ENCODE measurements at regions not wholly inside any gene's neighbourhood (a gene's known extent, or its start where the extent isn't known, plus 50 kb on each side); places are given as distances from the start of the nearest gene placed in this dataset.

DNA sequence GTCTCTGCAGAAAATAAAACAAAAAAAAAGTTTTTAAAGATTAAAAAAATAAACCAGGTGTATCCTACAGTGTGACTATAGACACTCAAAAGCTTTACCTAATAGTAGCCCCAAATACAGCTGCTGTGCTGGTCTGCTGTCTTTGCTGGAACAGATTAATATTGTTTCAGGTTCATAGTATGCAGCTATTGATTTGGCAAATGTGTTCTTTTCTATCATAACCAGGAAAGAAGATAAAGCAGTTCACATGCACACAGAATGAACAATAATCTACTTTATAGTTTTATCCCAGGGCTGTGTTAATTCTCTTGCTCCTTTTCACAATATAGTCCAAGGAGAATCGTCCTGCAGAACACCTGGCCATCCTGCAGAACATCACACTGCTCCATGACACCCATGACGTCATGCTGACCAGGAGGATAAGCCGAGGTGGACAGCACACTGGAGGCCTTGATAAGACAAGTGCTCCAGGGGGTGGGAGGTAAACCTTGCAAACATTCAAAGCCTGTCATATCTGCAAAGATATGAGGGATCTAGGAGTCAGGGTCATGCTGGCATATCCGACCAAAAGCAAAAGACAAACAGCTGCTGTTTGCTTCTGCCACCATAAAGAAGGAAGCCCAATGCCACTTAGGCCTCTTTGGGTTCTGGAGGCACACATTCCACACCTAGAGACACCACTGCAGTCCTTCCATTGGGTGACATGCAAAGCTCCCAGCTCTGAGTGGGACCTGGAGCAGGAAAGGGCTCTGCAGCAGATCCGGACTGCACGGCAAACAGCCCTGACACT lies 86.1 kb upstream of the SLC2A1 start:
- no peaks in the 10 kb centered on the region for H3K27me3 ChIP-seq
- H3K36me3 ChIP-seq: no peaks in the 10 kb centered on the region
- no peak overlapping the region for H3K4me3 ChIP-seq
- WGBS, 2 donors: 62 to 68% methylated on average over 6 of the region's 6 CpGs
- ATAC-seq (no peak), DNase-seq (no peak)
- no peaks in the 10 kb centered on the region for H3K4me1 ChIP-seq
- no peaks in the 10 kb centered on the region for H3K9me3 ChIP-seq
- intact Hi-C loops (cut with DNase I): no loop called here
- no peak overlapping the region for H3K27ac ChIP-seq
- TF ChIP-seq, protein P1, sequence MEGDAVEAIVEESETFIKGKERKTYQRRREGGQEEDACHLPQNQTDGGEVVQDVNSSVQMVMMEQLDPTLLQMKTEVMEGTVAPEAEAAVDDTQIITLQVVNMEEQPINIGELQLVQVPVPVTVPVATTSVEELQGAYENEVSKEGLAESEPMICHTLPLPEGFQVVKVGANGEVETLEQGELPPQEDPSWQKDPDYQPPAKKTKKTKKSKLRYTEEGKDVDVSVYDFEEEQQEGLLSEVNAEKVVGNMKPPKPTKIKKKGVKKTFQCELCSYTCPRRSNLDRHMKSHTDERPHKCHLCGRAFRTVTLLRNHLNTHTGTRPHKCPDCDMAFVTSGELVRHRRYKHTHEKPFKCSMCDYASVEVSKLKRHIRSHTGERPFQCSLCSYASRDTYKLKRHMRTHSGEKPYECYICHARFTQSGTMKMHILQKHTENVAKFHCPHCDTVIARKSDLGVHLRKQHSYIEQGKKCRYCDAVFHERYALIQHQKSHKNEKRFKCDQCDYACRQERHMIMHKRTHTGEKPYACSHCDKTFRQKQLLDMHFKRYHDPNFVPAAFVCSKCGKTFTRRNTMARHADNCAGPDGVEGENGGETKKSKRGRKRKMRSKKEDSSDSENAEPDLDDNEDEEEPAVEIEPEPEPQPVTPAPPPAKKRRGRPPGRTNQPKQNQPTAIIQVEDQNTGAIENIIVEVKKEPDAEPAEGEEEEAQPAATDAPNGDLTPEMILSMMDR (IDR thresholded peaks at IDR 0.05): no peak

DNA sequence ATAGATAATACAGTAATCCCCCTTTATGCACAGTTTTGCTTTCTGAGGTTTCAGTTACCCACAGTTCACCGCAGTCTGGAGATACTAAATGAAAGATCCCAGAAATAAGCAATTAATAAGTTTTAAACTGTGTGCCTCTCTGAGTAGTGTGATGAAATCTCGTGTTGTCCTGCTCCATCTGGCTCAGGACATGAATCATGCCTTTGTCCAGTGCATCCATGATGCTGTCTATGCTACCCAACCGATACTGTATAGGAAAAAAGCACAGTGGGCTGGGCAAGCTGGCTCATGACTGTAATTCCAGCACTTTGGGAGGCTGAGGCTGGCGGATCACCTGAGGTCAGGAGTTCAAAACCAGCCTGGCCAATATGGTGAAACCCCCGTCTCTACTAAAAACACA lies 85.0 kb upstream of the SLC2A1 start:
- TF ChIP-seq, protein P1 (IDR thresholded peaks at IDR 0.05): no peak

DNA sequence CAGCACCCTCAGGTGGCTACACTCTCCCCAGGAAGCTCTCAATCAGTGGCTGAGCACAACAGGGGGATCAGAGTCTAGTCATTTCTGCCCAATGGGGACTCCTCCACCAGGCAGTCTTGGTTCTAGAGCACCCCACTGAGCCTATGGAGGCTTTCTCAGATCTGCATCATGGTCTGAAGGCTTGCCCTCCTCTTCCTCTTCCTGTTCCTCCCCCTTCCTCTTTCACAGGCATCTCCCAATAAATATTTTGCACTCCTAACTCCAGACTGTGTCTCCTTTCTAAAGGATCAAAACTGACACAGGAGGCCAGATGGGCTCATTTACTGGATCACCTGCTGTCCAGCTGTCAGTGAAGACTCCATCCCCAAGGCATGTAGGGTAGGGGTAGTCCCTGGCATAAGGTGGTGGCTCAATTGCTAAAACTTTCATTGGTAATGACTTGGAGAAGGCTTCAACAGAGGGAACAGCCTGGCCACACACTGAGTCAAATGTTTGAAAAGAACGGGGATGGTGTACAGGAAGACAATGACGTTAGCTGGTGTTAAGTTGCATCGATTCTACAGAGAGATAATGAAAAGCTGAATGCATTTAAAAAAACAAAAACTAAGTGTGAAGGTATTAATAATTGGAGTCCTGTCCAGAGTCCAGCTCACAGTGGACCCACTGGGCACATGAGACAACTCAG lies 84.2 kb upstream of the SLC2A1 start:
- Histone ChIP-seq H3K27ac (no peak overlapping the region), H3K4me1 (no peaks in the 10 kb centered on the region), H3K4me3 (no peak overlapping the region), H3K27me3 (no peaks in the 10 kb centered on the region), H3K9me3 (no peaks in the 10 kb centered on the region), H3K36me3 (no peaks in the 10 kb centered on the region)
- TF ChIP-seq, protein P1 (IDR thresholded peaks at IDR 0.05): no peak
- ATAC-seq (no peak), DNase-seq (no peak)
- intact Hi-C loops (cut with DNase I): no loop called here
- WGBS, 2 donors: 83 to 84% methylated on average over 3 of the region's 3 CpGs

More for the DNA sequence above, 85.0 kb upstream of the SLC2A1 start:
- Histone ChIP-seq H3K36me3 (no peaks in the 10 kb centered on the region), H3K27ac (no peak overlapping the region), H3K4me3 (no peak overlapping the region), H3K4me1 (no peaks in the 10 kb centered on the region), H3K27me3 (no peaks in the 10 kb centered on the region), H3K9me3 (no peaks in the 10 kb centered on the region)
- WGBS, 2 donors: 79 to 93% methylated on average over 5 of the region's 5 CpGs
- ATAC-seq (no peak), DNase-seq (no peak)
- intact Hi-C loops (cut with DNase I): no loop called here

DNA sequence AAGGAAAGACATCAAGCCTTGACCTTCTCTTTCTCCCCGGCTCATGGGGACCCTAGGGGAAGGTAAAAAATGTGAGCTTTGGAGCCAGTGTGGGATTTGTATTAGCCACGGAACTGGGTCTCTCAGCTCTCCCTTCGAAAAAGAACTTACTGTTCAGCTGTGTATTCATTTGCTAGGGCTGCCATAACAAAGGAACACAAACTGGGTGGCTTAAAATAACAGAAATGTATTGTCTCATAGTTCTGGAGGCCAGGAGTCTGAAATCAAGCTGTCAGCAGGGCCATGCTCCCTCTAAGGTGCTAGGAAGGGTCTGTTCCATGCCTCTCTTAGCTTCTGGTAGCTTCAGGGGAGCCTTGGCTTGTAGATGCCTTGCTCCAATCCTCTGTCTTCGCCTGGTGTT lies 83.5 kb upstream of the SLC2A1 start:
- Histone ChIP-seq H3K27me3 (no peaks in the 10 kb centered on the region), H3K4me1 (no peaks in the 10 kb centered on the region), H3K27ac (no peak overlapping the region), H3K4me3 (no peak overlapping the region), H3K9me3 (no peaks in the 10 kb centered on the region), H3K36me3 (no peaks in the 10 kb centered on the region)
- no peak for DNase-seq
- intact Hi-C loops (cut with DNase I): no loop called here
- WGBS, 2 donors: 94 to 97% methylated on average over 4 of the region's 4 CpGs
- TF ChIP-seq, protein P1 (IDR thresholded peaks at IDR 0.05): no peak
- no peak for ATAC-seq

Measured in heart right ventricle (tissue), 16 donors.